Adrenal gland (tissue), 9 donors: ENCODE measurements at regions not wholly inside any gene's neighbourhood (a gene's known extent, or its start where the extent isn't known, plus 50 kb on each side); places are given as distances from the start of the nearest gene placed in this dataset.
A peak's percentile ranks its signal among the peaks of the same experiment; 100 is the strongest.

Experiments used
- DNase-seq, 7 donors: peaks; one replicate each; pipeline ENCODE4 v3.0.0-alpha.2; 2019 to 2020
- H3K27ac ChIP-seq, 5 donors: fragments of 200-600 bp; sonication (generic) in 4 of 5; 1 replicate in 3 of 5; 2 replicates in 2 of 5; pipeline versions ENCODE4 v1.5.1 to v1.8.0; 2016 to 2020; ENCODE audit warnings: mild to moderate bottlenecking in 1 of 5
- H3K27me3 ChIP-seq: fragments of 200-600 bp; 2 replicates; pipeline ENCODE4 v1.8.0; 2021
- H3K36me3 ChIP-seq, 2 donors: fragments of 200-600 bp; replicated peaks in 1 of 2; 1 replicate in 1 of 2; 2 replicates in 1 of 2; pipeline versions ENCODE4 v1.5.1 to v1.8.0; 2018 to 2022
- H3K4me1 ChIP-seq, 2 donors: fragments of 200-600 bp; replicated peaks in 1 of 2; 1 replicate in 1 of 2; 2 replicates in 1 of 2; pipeline versions ENCODE4 v1.5.1 to v1.8.0; 2018 to 2021
- H3K4me3 ChIP-seq, 4 donors: fragments of 200-600 bp; sonication (generic) in 3 of 4; one replicate each; pipeline ENCODE4 v1.5.1; 2016 to 2018
- H3K9me3 ChIP-seq, 3 donors: fragments of 200-600 bp; sonication (generic) in 1 of 3; replicated peaks in 1 of 3; 1 replicate in 2 of 3; 2 replicates in 1 of 3; pipeline versions ENCODE4 v1.5.1 to v1.8.0; 2016 to 2021
- POLR2A ChIP-seq, 2 donors: fragments of 450-650 bp; IDR thresholded peaks; one replicate each; pipeline ENCODE4 v1.6.1; 2017; ENCODE audit warnings: antibody characterized with exemption in 2 of 2, mild to moderate bottlenecking in 2 of 2, moderate library complexity in 1 of 2
- WGBS, 4 donors: extraction: QIAGEN DNeasy Blood & Tissue Kit in 2 of 4; methylation state at CpG; one replicate each; pipeline versions ENCODE4 v1.1.5 to v1.1.7; 2013 to 2017; 5-methylcytosine and 5-hydroxymethylcytosine counted together
- intact Hi-C, 2 donors: fragments of 100-400 bp; cut with DNase I; formaldehyde crosslinking; loops; one replicate each; pipeline versions ENCODE4 v1.14.1 to v1.15.0; 2022 to 2023
- TF ChIP-seq, protein P1 (sequence below), 6 experiments: fragments of 450-650 bp in 4 of 6; fragments of 200-600 bp in 2 of 6; sonication (generic) in 1 of 6; IDR thresholded peaks; 1 replicate in 5 of 6; 2 replicates in 1 of 6; pipeline versions ENCODE4 v1.5.1 to v1.8.0; 2016 to 2021; ENCODE audit warnings: antibody characterized with exemption in 6 of 6, mild to moderate bottlenecking in 2 of 6, moderate library complexity in 1 of 6
- donor health status: healthy with polysubstance abuse.
- donor health status: Bipolar disorder and iron deficiency.
- donor health status: DM: yes; HTN: yes; CAD: no.
- donor health status: DM: no; HTN: no; CAD: no.
- donor health status: DM: no; HTN: no; CAD: no.

DNA sequence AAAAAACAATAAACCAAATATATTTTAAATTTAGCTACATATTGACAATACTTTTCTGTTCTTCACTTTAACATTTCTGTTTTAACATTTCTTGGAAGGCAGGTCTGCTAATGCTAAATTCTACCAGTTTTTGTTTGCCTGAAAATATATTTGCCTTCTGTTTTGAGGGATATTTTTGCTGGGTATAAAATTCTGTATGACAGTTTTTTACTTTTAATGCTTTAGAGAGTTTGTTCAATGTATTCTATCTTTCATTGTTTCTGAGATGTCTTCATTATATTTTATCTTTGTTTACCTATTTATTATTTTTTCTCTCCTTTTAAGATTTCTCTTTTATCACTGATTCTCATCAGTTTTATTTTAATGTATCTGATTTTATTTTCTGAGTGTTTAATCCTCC lies 409.2 kb upstream of the DPP6 start:
- Histone ChIP-seq H3K27ac (no peak overlapping the region), H3K27me3 (no peaks in the 10 kb centered on the region), H3K9me3 (no peaks in the 10 kb centered on the region), H3K4me1 (no peaks in the 10 kb centered on the region), H3K4me3 (no peak overlapping the region), H3K36me3 (no peaks in the 10 kb centered on the region)
- intact Hi-C loops = no loop called here
- no peak for TF ChIP-seq POLR2A (IDR thresholded peaks at IDR 0.05)
- TF ChIP-seq, protein P1, sequence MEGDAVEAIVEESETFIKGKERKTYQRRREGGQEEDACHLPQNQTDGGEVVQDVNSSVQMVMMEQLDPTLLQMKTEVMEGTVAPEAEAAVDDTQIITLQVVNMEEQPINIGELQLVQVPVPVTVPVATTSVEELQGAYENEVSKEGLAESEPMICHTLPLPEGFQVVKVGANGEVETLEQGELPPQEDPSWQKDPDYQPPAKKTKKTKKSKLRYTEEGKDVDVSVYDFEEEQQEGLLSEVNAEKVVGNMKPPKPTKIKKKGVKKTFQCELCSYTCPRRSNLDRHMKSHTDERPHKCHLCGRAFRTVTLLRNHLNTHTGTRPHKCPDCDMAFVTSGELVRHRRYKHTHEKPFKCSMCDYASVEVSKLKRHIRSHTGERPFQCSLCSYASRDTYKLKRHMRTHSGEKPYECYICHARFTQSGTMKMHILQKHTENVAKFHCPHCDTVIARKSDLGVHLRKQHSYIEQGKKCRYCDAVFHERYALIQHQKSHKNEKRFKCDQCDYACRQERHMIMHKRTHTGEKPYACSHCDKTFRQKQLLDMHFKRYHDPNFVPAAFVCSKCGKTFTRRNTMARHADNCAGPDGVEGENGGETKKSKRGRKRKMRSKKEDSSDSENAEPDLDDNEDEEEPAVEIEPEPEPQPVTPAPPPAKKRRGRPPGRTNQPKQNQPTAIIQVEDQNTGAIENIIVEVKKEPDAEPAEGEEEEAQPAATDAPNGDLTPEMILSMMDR (IDR thresholded peaks at IDR 0.05) = no peak
- DNase-seq = no peak

DNA sequence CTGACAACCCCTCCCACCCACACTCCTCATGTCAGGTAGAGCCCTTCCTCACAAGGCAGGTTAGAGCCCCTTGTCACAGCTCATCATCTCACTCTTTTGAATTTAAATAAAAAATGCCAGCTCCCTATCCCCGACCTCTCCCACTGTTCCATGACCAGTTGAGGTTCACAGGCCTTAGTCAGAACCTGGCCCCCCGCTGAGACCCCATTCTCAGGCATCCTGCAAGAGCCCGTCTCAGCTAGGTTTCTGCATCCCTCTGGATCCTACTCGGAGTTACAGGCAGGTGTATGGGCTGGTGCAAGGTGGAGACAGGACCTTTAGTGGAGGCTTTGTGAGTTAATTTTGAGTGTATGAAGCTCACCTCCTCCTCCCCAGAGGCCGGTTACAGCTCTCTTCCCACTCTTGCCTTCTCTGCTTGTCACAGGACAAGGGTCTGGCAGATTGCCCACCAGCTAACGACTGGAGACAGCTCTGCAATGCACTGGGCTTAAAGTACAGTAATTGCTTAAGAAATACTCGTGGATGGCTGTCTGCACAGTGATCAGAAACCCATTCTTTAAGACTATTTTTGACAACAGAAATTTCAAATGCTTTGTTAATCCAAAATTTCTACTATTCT lies 394.9 kb upstream of the DPP6 start:
- intact Hi-C loops = no loop called here
- no peak overlapping the region for H3K4me3 ChIP-seq
- no peaks in the 10 kb centered on the region for H3K4me1 ChIP-seq
- WGBS, 4 donors = 49 to 54% (median 51%) methylated on average over 7 of the region's 7 CpGs
- no peaks in the 10 kb centered on the region for H3K36me3 ChIP-seq
- H3K27me3 ChIP-seq = no peaks in the 10 kb centered on the region
- no peak overlapping the region for H3K27ac ChIP-seq
- DNase-seq = peak in 1 of 7 donors; percentile 3
- no peaks in the 10 kb centered on the region for H3K9me3 ChIP-seq
- TF ChIP-seq, protein P1 (IDR thresholded peaks at IDR 0.05) = no peak
- no peak for TF ChIP-seq POLR2A (IDR thresholded peaks at IDR 0.05)

DNA sequence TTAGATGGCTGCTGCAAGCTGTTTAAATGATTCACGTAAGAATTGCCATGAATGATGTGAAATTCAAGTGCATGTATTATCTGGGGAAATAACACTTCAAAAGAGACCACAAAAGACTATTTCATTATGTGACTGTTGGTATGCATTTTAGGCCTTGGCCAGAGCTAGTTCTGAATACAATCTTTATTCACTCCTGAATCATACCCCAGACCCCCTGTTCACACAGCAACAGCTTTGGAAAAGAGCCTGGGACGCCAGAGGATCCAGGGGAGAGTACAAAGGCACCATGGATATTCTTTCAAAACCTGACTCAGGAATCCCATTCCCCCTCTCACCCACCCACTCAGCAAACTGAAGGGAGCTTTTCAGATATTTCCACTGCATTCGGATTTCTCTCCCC lies 377.1 kb upstream of the DPP6 start:
- Histone ChIP-seq H3K4me1 (no peaks in the 10 kb centered on the region), H3K27ac (no peak overlapping the region), H3K9me3 (no peaks in the 10 kb centered on the region), H3K27me3 (no peaks in the 10 kb centered on the region), H3K4me3 (no peak overlapping the region), H3K36me3 (no peaks in the 10 kb centered on the region)
- no peak for TF ChIP-seq POLR2A (IDR thresholded peaks at IDR 0.05)
- TF ChIP-seq, protein P1 (IDR thresholded peaks at IDR 0.05) = no peak
- intact Hi-C loops = no loop called here
- DNase-seq = no peak
- WGBS, 4 donors = 59 to 67% (median 62%) methylated on average over 3 of the region's 3 CpGs

DNA sequence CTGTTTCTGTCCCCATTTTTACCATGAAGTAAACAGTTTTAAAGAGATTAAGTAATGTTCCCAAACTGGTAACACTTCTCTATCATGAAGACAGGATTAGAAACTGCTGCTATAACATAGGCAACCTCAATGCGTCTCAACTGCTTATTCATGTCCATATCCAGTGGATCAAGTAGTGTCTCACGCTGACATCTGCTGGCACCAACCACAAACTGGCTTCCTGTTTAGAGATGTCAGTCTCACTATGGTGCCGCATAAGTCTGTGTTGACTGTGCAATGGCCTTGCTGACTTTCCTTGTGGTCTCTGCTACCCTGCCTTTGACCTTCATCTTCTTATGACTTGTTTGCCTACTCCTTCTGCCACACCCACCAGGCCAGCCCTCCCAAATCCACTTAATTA lies 369.6 kb upstream of the DPP6 start:
- no peak overlapping the region for H3K4me3 ChIP-seq
- WGBS, 4 donors = 57 to 77% (median 70%) methylated on average over 3 of the region's 3 CpGs
- no peaks in the 10 kb centered on the region for H3K27me3 ChIP-seq
- no peak for DNase-seq
- H3K4me1 ChIP-seq = no peaks in the 10 kb centered on the region
- H3K36me3 ChIP-seq = no peaks in the 10 kb centered on the region
- no peak for TF ChIP-seq POLR2A (IDR thresholded peaks at IDR 0.05)
- TF ChIP-seq, protein P1 (IDR thresholded peaks at IDR 0.05) = no peak
- H3K9me3 ChIP-seq = no peaks in the 10 kb centered on the region
- intact Hi-C loops = no loop called here
- H3K27ac ChIP-seq = no peak overlapping the region
